ENCODE measurements at regions not wholly inside any gene's neighbourhood (a gene's known extent, or its start where the extent isn't known, plus 50 kb on each side); places are given as distances from the start of the nearest gene placed in this dataset.

GRCh38 chrX:35733879-35734278, 64.3 kb upstream of the MAGEB16 start:
- TF ChIP-seq, protein P1, sequence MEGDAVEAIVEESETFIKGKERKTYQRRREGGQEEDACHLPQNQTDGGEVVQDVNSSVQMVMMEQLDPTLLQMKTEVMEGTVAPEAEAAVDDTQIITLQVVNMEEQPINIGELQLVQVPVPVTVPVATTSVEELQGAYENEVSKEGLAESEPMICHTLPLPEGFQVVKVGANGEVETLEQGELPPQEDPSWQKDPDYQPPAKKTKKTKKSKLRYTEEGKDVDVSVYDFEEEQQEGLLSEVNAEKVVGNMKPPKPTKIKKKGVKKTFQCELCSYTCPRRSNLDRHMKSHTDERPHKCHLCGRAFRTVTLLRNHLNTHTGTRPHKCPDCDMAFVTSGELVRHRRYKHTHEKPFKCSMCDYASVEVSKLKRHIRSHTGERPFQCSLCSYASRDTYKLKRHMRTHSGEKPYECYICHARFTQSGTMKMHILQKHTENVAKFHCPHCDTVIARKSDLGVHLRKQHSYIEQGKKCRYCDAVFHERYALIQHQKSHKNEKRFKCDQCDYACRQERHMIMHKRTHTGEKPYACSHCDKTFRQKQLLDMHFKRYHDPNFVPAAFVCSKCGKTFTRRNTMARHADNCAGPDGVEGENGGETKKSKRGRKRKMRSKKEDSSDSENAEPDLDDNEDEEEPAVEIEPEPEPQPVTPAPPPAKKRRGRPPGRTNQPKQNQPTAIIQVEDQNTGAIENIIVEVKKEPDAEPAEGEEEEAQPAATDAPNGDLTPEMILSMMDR (IDR thresholded peaks at IDR 0.05): no peak
- TF ChIP-seq POLR2A (IDR thresholded peaks at IDR 0.05): no peak
